ENCODE measurements at regions not wholly inside any gene's neighbourhood (a gene's known extent, or its start where the extent isn't known, plus 50 kb on each side); places are given as distances from the start of the nearest gene placed in this dataset.

- TF ChIP-seq, protein P1, sequence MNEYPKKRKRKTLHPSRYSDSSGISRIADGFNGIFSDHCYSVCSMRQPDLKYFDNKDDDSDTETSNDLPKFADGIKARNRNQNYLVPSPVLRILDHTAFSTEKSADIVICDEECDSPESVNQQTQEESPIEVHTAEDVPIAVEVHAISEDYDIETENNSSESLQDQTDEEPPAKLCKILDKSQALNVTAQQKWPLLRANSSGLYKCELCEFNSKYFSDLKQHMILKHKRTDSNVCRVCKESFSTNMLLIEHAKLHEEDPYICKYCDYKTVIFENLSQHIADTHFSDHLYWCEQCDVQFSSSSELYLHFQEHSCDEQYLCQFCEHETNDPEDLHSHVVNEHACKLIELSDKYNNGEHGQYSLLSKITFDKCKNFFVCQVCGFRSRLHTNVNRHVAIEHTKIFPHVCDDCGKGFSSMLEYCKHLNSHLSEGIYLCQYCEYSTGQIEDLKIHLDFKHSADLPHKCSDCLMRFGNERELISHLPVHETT (CRISPR knock-in tag; conservative IDR thresholded peaks at IDR 0.05 in 1 of 2, IDR thresholded peaks at IDR 0.05 in 1 of 2): 0 out of 4 replicates have a peak, but pooled peaks of 1 of the 2 experiments have one; percentile 32
- peak; percentile 37; the same call in 1 of the 2 replicates for TF ChIP-seq BCOR (IDR thresholded peaks at IDR 0.05)
- TF ChIP-seq, protein P2, sequence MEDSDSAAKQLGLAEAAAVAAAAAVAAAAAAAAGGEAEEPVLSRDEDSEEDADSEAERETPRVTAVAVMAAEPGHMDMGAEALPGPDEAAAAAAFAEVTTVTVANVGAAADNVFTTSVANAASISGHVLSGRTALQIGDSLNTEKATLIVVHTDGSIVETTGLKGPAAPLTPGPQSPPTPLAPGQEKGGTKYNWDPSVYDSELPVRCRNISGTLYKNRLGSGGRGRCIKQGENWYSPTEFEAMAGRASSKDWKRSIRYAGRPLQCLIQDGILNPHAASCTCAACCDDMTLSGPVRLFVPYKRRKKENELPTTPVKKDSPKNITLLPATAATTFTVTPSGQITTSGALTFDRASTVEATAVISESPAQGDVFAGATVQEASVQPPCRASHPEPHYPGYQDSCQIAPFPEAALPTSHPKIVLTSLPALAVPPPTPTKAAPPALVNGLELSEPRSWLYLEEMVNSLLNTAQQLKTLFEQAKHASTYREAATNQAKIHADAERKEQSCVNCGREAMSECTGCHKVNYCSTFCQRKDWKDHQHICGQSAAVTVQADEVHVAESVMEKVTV (CRISPR knock-in tag; IDR thresholded peaks at IDR 0.05): 0 out of 2 replicates have a peak, but pooled peaks have one; percentile 19
- TF ChIP-seq YY1 (IDR thresholded peaks at IDR 0.05; ENCODE audit: borderline replicate concordance in 1 of 3, control insufficient read depth in 1 of 3, extremely low read depth in 1 of 3, insufficient read depth in 3 of 3, insufficient read length in 1 of 3, insufficient replicate concordance in 2 of 3, low read depth in 1 of 3, low read length in 2 of 3): peak in 1 of 3 experiments; percentile 19
- no peak for TF ChIP-seq GTF2E2 (tag; IDR thresholded peaks at IDR 0.05)
- peak; percentile 67 for TF ChIP-seq CTCFL (IDR thresholded peaks at IDR 0.05; ENCODE audit: borderline replicate concordance, insufficient read depth, low read depth, low read length, poor library complexity, severe bottlenecking)
- TF ChIP-seq LCOR (CRISPR knock-in tag; IDR thresholded peaks at IDR 0.05): 0 out of 2 replicates have a peak, but pooled peaks have one; percentile 36
- no peak for TF ChIP-seq NR2C1 (IDR thresholded peaks at IDR 0.05)
- TF ChIP-seq NR2C1 (tag; IDR thresholded peaks at IDR 0.05): no peak
- 0 out of 2 replicates have a peak, but pooled peaks have one; percentile 47 for TF ChIP-seq ZNF124 (CRISPR knock-in tag; IDR thresholded peaks at IDR 0.05)
- TF ChIP-seq ESRRB (CRISPR knock-in tag; IDR thresholded peaks at IDR 0.05; ENCODE audit: borderline replicate concordance): no peak
- 0 out of 2 replicates have a peak, but pooled peaks have one; percentile 32 for TF ChIP-seq LARP7 (IDR thresholded peaks at IDR 0.05)
Observed at GRCh38 chr11:64448599-64449380, 89.8 kb downstream of the RPS6KA4 start (continued).

All from K562 (cell line).